HT1080 (cell line): ENCODE measurements at regions not wholly inside any gene's neighbourhood (a gene's known extent, or its start where the extent isn't known, plus 50 kb on each side); places are given as distances from the start of the nearest gene placed in this dataset.

Experiments used
- DNase-seq: peaks from one replicate; pipeline ENCODE4 v3.0.0-alpha.2; 2015; ENCODE audit warnings: low read depth

- DNase-seq: no peak
These were observed 148.9 kb upstream of the PEX5L start for GRCh38 chr3:180185650-180186049.

- DNase-seq: no peak
These were observed 152.0 kb upstream of the PEX5L start for GRCh38 chr3:180188512-180189309.

GRCh38 chr3:180189310-180189648 is 152.5 kb upstream of the PEX5L start:
- no peak for DNase-seq

GRCh38 chr3:180196658-180197057 is 159.9 kb upstream of the PEX5L start:
- no peak for DNase-seq

GRCh38 chr3:180199417-180199995 is 162.8 kb upstream of the PEX5L start:
- DNase-seq: no peak

GRCh38 chr3:180215866-180216265 is 179.1 kb upstream of the PEX5L start:
- DNase-seq: no peak

- no peak for DNase-seq
These were observed 186.5 kb upstream of the PEX5L start for GRCh38 chr3:180223268-180223667.

- no peak for DNase-seq
These were observed 192.4 kb upstream of the PEX5L start for GRCh38 chr3:180229113-180229512.

- DNase-seq: no peak
These were observed 203.2 kb upstream of the PEX5L start for GRCh38 chr3:180239939-180240338.

- DNase-seq: no peak
These were observed 210.0 kb upstream of the PEX5L start for GRCh38 chr3:180246688-180247195.

GRCh38 chr3:180250172-180250571 is 213.4 kb upstream of the PEX5L start:
- peak; percentile 68 for DNase-seq

- DNase-seq: no peak
These were observed 215.9 kb upstream of the PEX5L start for GRCh38 chr3:180252683-180253082.

GRCh38 chr3:180253283-180253682 is 216.5 kb upstream of the PEX5L start:
- no peak for DNase-seq

- DNase-seq: no peak
These were observed 227.7 kb upstream of the PEX5L start for GRCh38 chr3:180264479-180264878.

- peak; percentile 58 for DNase-seq
These were observed 228.8 kb upstream of the PEX5L start for GRCh38 chr3:180265551-180265950.

- DNase-seq: peak; percentile 20
These were observed 230.6 kb upstream of the PEX5L start for GRCh38 chr3:180267202-180267843.

GRCh38 chr3:180274536-180274935 is 237.8 kb upstream of the PEX5L start:
- DNase-seq: no peak

GRCh38 chr3:180275176-180275575 is 238.4 kb upstream of the PEX5L start:
- DNase-seq: peak; percentile 12

GRCh38 chr3:180277041-180277440 is 240.3 kb upstream of the PEX5L start:
- DNase-seq: peak; percentile 40

- no peak for DNase-seq
These were observed 241.9 kb upstream of the PEX5L start for GRCh38 chr3:180278583-180279188.

- peak; percentile 33 for DNase-seq
These were observed 243.8 kb upstream of the PEX5L start for GRCh38 chr3:180280555-180280954.

- no peak for DNase-seq
These were observed 245.6 kb upstream of the PEX5L start for GRCh38 chr3:180282386-180282785.
